Activated CD4-positive, alpha-beta T cell treated with anti-CD3 and anti-CD28 coated beads for 36 hours (primary cell): ENCODE measurements at regions not wholly inside any gene's neighbourhood (a gene's known extent, or its start where the extent isn't known, plus 50 kb on each side); places are given as distances from the start of the nearest gene placed in this dataset.
"Not testable (repeated sequence)": the region's sequence is repeated elsewhere in the genome, so short reads cannot be mapped to it uniquely, and the experiment has no call there.

Source experiments
- ATAC-seq: fragments of 200-7000 bp; cut with Tn5 transposase; one replicate; pipeline ENCODE4 v1.10.0; 2021; ENCODE audit warnings: mild to moderate bottlenecking, moderate library complexity
- CTCF ChIA-PET: fragments of 350-600 bp; sonication (Branson Sonifier 250); formaldehyde crosslinking; loops from one replicate; lab custom pipeline; 2021; ENCODE audit warnings: antibody characterized with exemption; lab: Charles Lee
- POLR2A ChIA-PET: fragments of 350-600 bp; sonication (Branson Sonifier 250); formaldehyde crosslinking; loops from one replicate; lab custom pipeline; 2021; ENCODE audit warnings: antibody characterized with exemption, inconsistent platforms; lab: Charles Lee
- DNase-seq: peaks from one replicate; pipeline ENCODE4 v3.0.0-alpha.2; 2020
- H3K27ac Mint-ChIP-seq: one replicate; pipeline ENCODE4 v1.8.0; 2021; ENCODE audit warnings: mixed read lengths
- H3K27me3 Mint-ChIP-seq: one replicate; pipeline ENCODE4 v1.8.0; 2021; ENCODE audit warnings: mixed read lengths
- H3K36me3 Mint-ChIP-seq: one replicate; pipeline ENCODE4 v1.8.0; 2021; ENCODE audit warnings: low read depth, mixed read lengths
- H3K4me1 Mint-ChIP-seq: one replicate; pipeline ENCODE4 v1.8.0; 2021; ENCODE audit warnings: mixed read lengths
- H3K4me3 Mint-ChIP-seq: one replicate; pipeline ENCODE4 v1.8.0; 2021; ENCODE audit warnings: mild to moderate bottlenecking, moderate library complexity, mixed read lengths
- H3K9me3 Mint-ChIP-seq: one replicate; pipeline ENCODE4 v1.8.0; 2021; ENCODE audit warnings: low read depth, mixed read lengths
- intact Hi-C, 2 experiments: fragments of 100-400 bp; cut with DNase I in 1 of 2; cut with micrococcal nuclease in 1 of 2; formaldehyde crosslinking; loops; one replicate each; pipeline versions ENCODE4 v1.14.2 to v1.15.1; 2022 to 2024; cut with DNase I, micrococcal nuclease

DNA sequence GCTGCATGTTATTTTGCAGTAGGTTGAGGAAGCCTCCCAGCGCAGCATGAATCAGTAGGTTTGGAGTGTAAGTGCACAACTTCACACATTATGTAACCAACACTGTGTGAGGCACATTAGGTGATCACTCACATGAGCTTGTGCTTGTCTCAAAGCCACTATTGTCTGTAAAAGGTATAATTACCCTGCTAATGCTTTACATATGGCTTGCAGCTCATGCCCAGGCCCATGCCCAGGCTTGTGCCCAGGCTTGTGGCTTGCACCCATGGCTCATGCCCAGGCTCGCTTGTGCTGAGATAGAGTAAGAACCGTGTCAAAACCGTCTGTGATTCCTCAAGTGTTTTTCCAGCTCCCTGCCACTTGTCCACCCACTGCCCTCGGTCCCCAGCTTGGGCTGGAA is 596.3 kb downstream of the LTN1 start:
- CTCF ChIA-PET: no interaction called here
- H3K4me3 Mint-ChIP-seq: no peak overlapping the region
- H3K4me1 Mint-ChIP-seq: no peaks in the 10 kb centered on the region
- peaks cover 3% of the 10 kb centered on the region for H3K9me3 Mint-ChIP-seq
- POLR2A ChIA-PET: no interaction called here
- peaks cover 2% of the 10 kb centered on the region for H3K27me3 Mint-ChIP-seq
- ATAC-seq (no peak), DNase-seq (no peak)
- H3K36me3 Mint-ChIP-seq: peaks cover 2% of the 10 kb centered on the region
- H3K27ac Mint-ChIP-seq: no peak overlapping the region
- intact Hi-C loops: no loop called here

DNA sequence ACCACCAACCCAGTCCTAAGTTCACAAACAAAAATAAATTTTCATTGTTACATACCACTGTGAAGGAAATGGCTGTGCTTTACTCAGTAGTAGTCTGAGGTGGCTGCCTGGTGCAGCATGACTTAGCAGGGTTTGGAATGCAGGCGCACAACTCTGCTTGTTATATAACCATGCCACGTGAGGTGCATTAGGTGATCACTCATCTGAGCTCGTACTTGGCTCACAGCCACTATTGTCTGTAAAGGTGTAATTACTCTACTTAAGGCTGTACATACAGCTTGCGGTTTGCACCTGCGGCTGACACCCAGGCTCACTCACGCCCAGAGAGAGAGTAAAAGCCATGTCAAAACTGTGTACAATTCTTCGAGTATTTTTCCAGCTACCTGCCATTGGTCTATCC is 599.4 kb downstream of the LTN1 start:
- ChIA-PET CTCF (no interaction called here), POLR2A (no interaction called here)
- Mint-ChIP-seq H3K27ac (no peak overlapping the region), H3K4me1 (no peaks in the 10 kb centered on the region), H3K36me3 (peaks cover 2% of the 10 kb centered on the region), H3K9me3 (peaks cover 3% of the 10 kb centered on the region), H3K4me3 (no peak overlapping the region), H3K27me3 (peaks cover 2% of the 10 kb centered on the region)
- ATAC-seq (no peak), DNase-seq (no peak)
- intact Hi-C loops: no loop called here

- H3K27ac Mint-ChIP-seq: no peak overlapping the region
- ChIA-PET CTCF (interaction anchor here (0.7 kb wide), 1 partner anchor 1451 kb away, joined by 4 read pairs; no protein-coding TSS in a partner anchor), POLR2A (no interaction called here)
- intact Hi-C loops: no loop called here
- peaks cover 2% of the 10 kb centered on the region for H3K36me3 Mint-ChIP-seq
- H3K9me3 Mint-ChIP-seq: peaks cover 3% of the 10 kb centered on the region
- no peak overlapping the region for H3K4me3 Mint-ChIP-seq
- no peaks in the 10 kb centered on the region for H3K4me1 Mint-ChIP-seq
- ATAC-seq (no peak), DNase-seq (no peak)
- H3K27me3 Mint-ChIP-seq: peaks cover 2% of the 10 kb centered on the region
Measured at GRCh38 chr21:28391938-28392849, 600.5 kb downstream of the LTN1 start.

GRCh38 chr21:28387220-28387619 is 605.5 kb downstream of the LTN1 start:
- ChIA-PET POLR2A (no interaction called here), CTCF (no interaction called here)

GRCh38 chr21:28385845-28386244 is 606.8 kb downstream of the LTN1 start:
- ATAC-seq: no peak
- Mint-ChIP-seq H3K36me3 (no peaks in the 10 kb centered on the region), H3K9me3 (no peaks in the 10 kb centered on the region), H3K27ac (no peak overlapping the region), H3K4me1 (no peaks in the 10 kb centered on the region), H3K27me3 (no peaks in the 10 kb centered on the region), H3K4me3 (no peak overlapping the region)
- CTCF ChIA-PET: no interaction called here
- intact Hi-C loops: no loop called here
- no peak for DNase-seq
- POLR2A ChIA-PET: no interaction called here

More at GRCh38 chr21:28387220-28387619, 605.5 kb downstream of the LTN1 start:
- no peaks in the 10 kb centered on the region for H3K36me3 Mint-ChIP-seq
- intact Hi-C loops: no loop called here
- H3K4me3 Mint-ChIP-seq: no peak overlapping the region
- DNase-seq: no peak
- no peaks in the 10 kb centered on the region for H3K9me3 Mint-ChIP-seq
- no peak overlapping the region for H3K27ac Mint-ChIP-seq
- H3K4me1 Mint-ChIP-seq: no peaks in the 10 kb centered on the region
- no peaks in the 10 kb centered on the region for H3K27me3 Mint-ChIP-seq
- ATAC-seq: no peak

DNA sequence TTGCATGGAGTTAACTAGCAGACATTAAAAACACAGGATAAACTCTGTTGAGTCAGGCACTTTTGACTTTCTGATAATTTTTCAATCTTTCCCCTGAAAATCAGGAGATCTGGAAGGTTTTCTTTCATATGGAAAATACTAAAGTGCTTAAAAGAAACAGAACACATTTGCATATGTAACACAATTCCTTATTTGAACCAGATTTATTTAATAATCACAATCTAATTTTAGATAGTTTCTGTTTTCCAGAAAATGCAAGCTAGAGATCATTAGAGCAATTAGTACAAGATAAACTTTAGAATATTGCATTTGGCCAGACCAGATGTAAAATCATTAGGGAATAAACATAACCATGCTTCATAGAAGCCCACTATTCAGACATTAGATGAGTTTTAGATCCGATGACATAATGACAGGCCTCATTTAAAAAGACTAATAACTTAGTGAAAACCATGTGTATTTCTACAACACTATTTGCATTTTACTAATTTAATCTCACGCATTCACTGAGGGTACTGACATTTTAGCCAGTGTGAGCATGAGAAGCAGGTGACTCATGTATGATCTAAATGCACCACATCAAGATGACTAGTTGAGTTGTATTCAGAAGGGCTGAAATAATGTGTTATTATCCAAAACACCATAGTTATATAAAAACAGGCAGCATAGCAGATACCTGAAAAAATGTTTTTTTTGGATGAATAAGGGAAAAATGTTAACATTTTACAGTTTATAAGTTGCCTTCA is 611.5 kb downstream of the LTN1 start:
- H3K36me3 Mint-ChIP-seq, H3K9me3 Mint-ChIP-seq, H3K27ac Mint-ChIP-seq, H3K27me3 Mint-ChIP-seq, ATAC-seq, H3K4me1 Mint-ChIP-seq, CTCF ChIA-PET, DNase-seq, H3K4me3 Mint-ChIP-seq, POLR2A ChIA-PET, intact Hi-C loops: not testable (repeated sequence)

- ATAC-seq (no peak), DNase-seq (no peak)
- CTCF ChIA-PET: no interaction called here
- Mint-ChIP-seq H3K27me3 (no peaks in the 10 kb centered on the region), H3K4me3 (no peak overlapping the region), H3K4me1 (no peaks in the 10 kb centered on the region), H3K36me3 (no peaks in the 10 kb centered on the region), H3K9me3 (no peaks in the 10 kb centered on the region), H3K27ac (no peak overlapping the region)
- POLR2A ChIA-PET: no interaction called here
- intact Hi-C loops: no loop called here
Measured at GRCh38 chr21:28380241-28380640, 612.4 kb downstream of the LTN1 start.

DNA sequence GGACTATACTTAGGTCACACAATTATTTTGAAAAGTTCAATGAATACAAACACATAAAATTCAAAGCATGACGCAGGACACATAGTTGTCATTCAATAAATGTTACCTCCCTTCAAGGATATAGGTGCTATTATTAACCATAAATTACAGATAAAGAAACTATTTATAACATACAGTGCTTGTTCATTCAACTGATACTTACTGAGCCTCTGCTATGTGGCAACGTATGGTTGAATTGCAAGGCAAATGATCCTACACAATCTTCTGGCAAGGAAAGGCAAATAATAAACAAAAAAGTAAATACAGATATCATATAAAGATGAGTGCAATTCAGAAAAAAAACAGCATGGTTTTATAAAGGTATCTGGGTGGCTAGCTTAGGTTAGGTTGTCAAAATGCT is 614.7 kb downstream of the LTN1 start:
- no peak for ATAC-seq
- intact Hi-C loops: no loop called here
- Mint-ChIP-seq H3K27ac (no peak overlapping the region), H3K9me3 (peaks cover 5% of the 10 kb centered on the region), H3K4me3 (no peak overlapping the region), H3K36me3 (no peaks in the 10 kb centered on the region), H3K4me1 (no peaks in the 10 kb centered on the region), H3K27me3 (no peaks in the 10 kb centered on the region)
- ChIA-PET CTCF (no interaction called here), POLR2A (no interaction called here)
- no peak for DNase-seq

- H3K36me3 Mint-ChIP-seq: no peaks in the 10 kb centered on the region
- ChIA-PET POLR2A (no interaction called here), CTCF (no interaction called here)
- H3K27ac Mint-ChIP-seq: no peak overlapping the region
- intact Hi-C loops: no loop called here
- no peak overlapping the region for H3K4me3 Mint-ChIP-seq
- no peak for DNase-seq
- no peak for ATAC-seq
- peaks cover 14% of the 10 kb centered on the region for H3K9me3 Mint-ChIP-seq
- no peaks in the 10 kb centered on the region for H3K4me1 Mint-ChIP-seq
- no peaks in the 10 kb centered on the region for H3K27me3 Mint-ChIP-seq
Measured at GRCh38 chr21:28375708-28376385, 616.8 kb downstream of the LTN1 start.

DNA sequence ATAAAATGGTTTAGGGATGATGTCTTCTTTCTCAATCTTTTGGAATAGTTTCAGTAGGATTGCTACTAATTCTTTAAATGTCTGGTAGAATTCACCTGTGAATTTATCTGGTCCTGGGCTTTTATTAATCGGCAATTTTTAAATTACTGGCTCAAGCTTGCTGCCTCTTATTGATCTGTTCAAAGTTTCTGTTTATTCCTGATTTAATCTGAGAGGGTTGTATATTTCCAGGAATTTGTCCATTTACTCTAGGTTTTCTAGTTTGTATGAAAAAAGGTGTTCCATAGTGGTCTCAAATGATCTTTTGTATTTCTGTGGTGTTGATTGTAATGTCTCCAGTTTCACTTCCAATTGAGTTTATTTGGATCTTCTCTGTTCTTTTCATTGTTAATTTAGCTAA is 617.8 kb downstream of the LTN1 start:
- Mint-ChIP-seq H3K27ac (no peak overlapping the region), H3K4me3 (no peak overlapping the region), H3K9me3 (peaks cover 17% of the 10 kb centered on the region), H3K4me1 (no peaks in the 10 kb centered on the region), H3K27me3 (no peaks in the 10 kb centered on the region), H3K36me3 (no peaks in the 10 kb centered on the region)
- intact Hi-C loops: no loop called here
- DNase-seq (no peak), ATAC-seq (no peak)
- ChIA-PET POLR2A (no interaction called here), CTCF (interaction anchor here (0.6 kb wide), 1 partner anchor 24 kb away, joined by 3 read pairs; no protein-coding TSS in a partner anchor)

- Mint-ChIP-seq H3K4me3 (no peak overlapping the region), H3K36me3 (no peaks in the 10 kb centered on the region), H3K27ac (no peak overlapping the region), H3K4me1 (no peaks in the 10 kb centered on the region), H3K27me3 (no peaks in the 10 kb centered on the region), H3K9me3 (peaks cover 19% of the 10 kb centered on the region)
- DNase-seq (no peak), ATAC-seq (no peak)
- POLR2A ChIA-PET: no interaction called here
- intact Hi-C loops: no loop called here
- CTCF ChIA-PET: interaction anchor here (1.1 kb wide), 1 partner anchor 374 kb away, joined by 3 read pairs; no protein-coding TSS in a partner anchor
Measured at GRCh38 chr21:28371713-28372112, 621.0 kb downstream of the LTN1 start.
